GM23338 (cell line): ENCODE measurements at regions not wholly inside any gene's neighbourhood (a gene's known extent, or its start where the extent isn't known, plus 50 kb on each side); places are given as distances from the start of the nearest gene placed in this dataset.

Experiments used
- ATAC-seq: fragments of 200-7000 bp; cut with Tn5 transposase; 3 replicates; pipeline ENCODE4 v1.9.1; 2020
- DNase-seq: peaks from one replicate; pipeline ENCODE4 v3.0.0-alpha.2; 2015; ENCODE audit warnings: low spot score
- H2AFZ ChIP-seq: fragments of 200-600 bp; sonication (generic); 2 replicates; pipeline ENCODE4 v1.8.0; 2016; ENCODE audit warnings: antibody characterized with exemption, mild to moderate bottlenecking, moderate library complexity
- H3F3A ChIP-seq: fragments of 200-600 bp; sonication (generic); replicated peaks from 2 replicates; pipeline ENCODE4 v1.8.0; 2017; ENCODE audit warnings: antibody characterized with exemption, mixed run types, low read depth
- H3K27ac ChIP-seq: fragments of 200-600 bp; sonication (generic); 2 replicates; pipeline ENCODE4 v1.6.1; 2016; ENCODE audit warnings: low read depth
- H3K27me3 ChIP-seq: fragments of 200-600 bp; sonication (generic); 2 replicates; pipeline ENCODE4 v1.8.0; 2016; ENCODE audit warnings: mild to moderate bottlenecking, mixed run types, moderate library complexity; ENCODE audit not compliant: insufficient read depth
- H3K36me3 ChIP-seq: fragments of 200-600 bp; sonication (generic); 2 replicates; pipeline ENCODE4 v1.8.0; 2016; ENCODE audit warnings: mild to moderate bottlenecking; ENCODE audit not compliant: insufficient read depth
- H3K4me1 ChIP-seq: fragments of 200-600 bp; sonication (generic); 2 replicates; pipeline ENCODE4 v1.8.0; 2016; ENCODE audit warnings: mild to moderate bottlenecking, moderate library complexity; ENCODE audit not compliant: insufficient read depth
- H3K4me2 ChIP-seq: fragments of 200-600 bp; sonication (generic); 2 replicates; pipeline ENCODE4 v1.7.1; 2017; ENCODE audit warnings: mixed run types
- H3K4me3 ChIP-seq: fragments of 200-600 bp; sonication (generic); 2 replicates; pipeline ENCODE4 v1.6.1; 2016; ENCODE audit warnings: mixed run types
- H3K79me2 ChIP-seq: fragments of 200-600 bp; sonication (generic); replicated peaks from 2 replicates; pipeline ENCODE4 v1.8.0; 2017; ENCODE audit warnings: mild to moderate bottlenecking; ENCODE audit not compliant: insufficient read depth
- H3K9me2 ChIP-seq: fragments of 200-600 bp; sonication (generic); 2 replicates; pipeline ENCODE4 v1.8.0; 2017; ENCODE audit not compliant: insufficient read depth
- H4K20me1 ChIP-seq: fragments of 200-600 bp; sonication (generic); replicated peaks from 2 replicates; pipeline ENCODE4 v1.8.0; 2017; ENCODE audit warnings: mild to moderate bottlenecking; ENCODE audit not compliant: insufficient read depth
- H3K27ac Mint-ChIP-seq: 2 replicates; pipeline ENCODE4 v1.8.0; 2020; ENCODE audit warnings: inconsistent platforms, mild to moderate bottlenecking, moderate library complexity, mixed read lengths
- H3K27me3 Mint-ChIP-seq: 3 replicates; pipeline ENCODE4 v1.8.0; 2022; ENCODE audit warnings: low read depth, mild to moderate bottlenecking, moderate library complexity, mixed read lengths, inconsistent platforms; ENCODE audit not compliant: insufficient read depth, poor library complexity
- H3K36me3 Mint-ChIP-seq: 3 replicates; pipeline ENCODE4 v1.8.0; 2021; ENCODE audit warnings: low read depth, mild to moderate bottlenecking, inconsistent platforms, moderate library complexity, mixed read lengths
- H3K4me1 Mint-ChIP-seq: 3 replicates; pipeline ENCODE4 v1.8.0; 2020; ENCODE audit warnings: mild to moderate bottlenecking, inconsistent platforms, mixed read lengths
- H3K4me3 Mint-ChIP-seq: 3 replicates; pipeline ENCODE4 v1.8.0; 2021; ENCODE audit warnings: moderate library complexity, mild to moderate bottlenecking, inconsistent platforms, mixed read lengths
- H3K9me3 Mint-ChIP-seq: 3 replicates; pipeline ENCODE4 v1.8.0; 2020; ENCODE audit warnings: moderate library complexity, mild to moderate bottlenecking, inconsistent platforms, mixed read lengths
- CREB1 ChIP-seq: fragments of 250-450 bp; sonication (Bioruptor Pico); IDR thresholded peaks from 2 replicates; pipeline ENCODE4 v1.5.0; 2020; ENCODE audit warnings: low read depth, mild to moderate bottlenecking, moderate library complexity
- CTCF ChIP-seq, 2 experiments: fragments of 200-600 bp in 1 of 2; sonication (generic) in 1 of 2; conservative IDR thresholded peaks; 2 replicates each; pipeline versions ENCODE4 v1.5.1 to v1.6.1; 2016 to 2017; ENCODE audit warnings: antibody characterized with exemption in 2 of 2, low read depth in 2 of 2, mild to moderate bottlenecking in 2 of 2, moderate library complexity in 1 of 2
- EZH2 ChIP-seq: fragments of 200-600 bp; sonication (generic); IDR thresholded peaks from one replicate; pipeline ENCODE4 v1.8.0; 2017; ENCODE audit warnings: antibody characterized with exemption, mild to moderate bottlenecking, low read depth; ENCODE audit not compliant: unreplicated experiment
- EZH2phosphoT487 ChIP-seq: fragments of 200-600 bp; sonication (generic); IDR thresholded peaks from one replicate; pipeline ENCODE4 v1.8.1; 2018; ENCODE audit warnings: antibody characterized with exemption; ENCODE audit not compliant: unreplicated experiment
- STAT1 ChIP-seq: IDR thresholded peaks from one replicate; pipeline ENCODE4 v1.6.1; 2016; ENCODE audit warnings: antibody characterized with exemption; ENCODE audit not compliant: unreplicated experiment
- ZNF331 ChIP-seq: fragments of 250-450 bp; sonication (Bioruptor Pico); IDR thresholded peaks from 2 replicates; pipeline ENCODE4 v1.5.0; 2020; ENCODE audit warnings: low read depth, mild to moderate bottlenecking, moderate library complexity
- ZNF462 ChIP-seq: fragments of 250-450 bp; sonication (Bioruptor Pico); IDR thresholded peaks from 2 replicates; pipeline ENCODE4 v1.5.0; 2020; ENCODE audit warnings: mild to moderate bottlenecking, moderate library complexity

GRCh38 chr6:48541649-48542048 lies 430.7 kb upstream of the PTCHD4 start (continued):
- TF ChIP-seq ZNF462 (CRISPR knock-in tag): no peak
- TF ChIP-seq ZNF331 (CRISPR knock-in tag): no peak

GRCh38 chr6:48535582-48536009 lies 424.6 kb upstream of the PTCHD4 start:
- Histone ChIP-seq H3K9me2 (no peaks in the 10 kb centered on the region), H2AFZ (0 out of 2 replicates have a peak overlapping the region, but pooled peaks have one; percentile 4), H3K36me3 (no peaks in the 10 kb centered on the region), H3K27me3 (no peaks in the 10 kb centered on the region), H3K4me2 (no peak overlapping the region), H3K27ac (no peak overlapping the region), H4K20me1 (no peaks in the 10 kb centered on the region), H3K4me1 (no peaks in the 10 kb centered on the region), H3K4me3 (no peak overlapping the region), H3K79me2 (no peaks in the 10 kb centered on the region), H3F3A (no peaks in the 10 kb centered on the region)
- Mint-ChIP-seq H3K9me3 (no peaks in the 10 kb centered on the region), H3K36me3 (no peaks in the 10 kb centered on the region), H3K27me3 (no peaks in the 10 kb centered on the region), H3K4me3 (no peak overlapping the region), H3K27ac (no peak overlapping the region; the same call in 1 of the 2 replicates), H3K4me1 (peaks cover 4% of the 10 kb centered on the region; the same call in 1 of the 3 replicates)
- ATAC-seq (peak; percentile 87), DNase-seq (peak; percentile 49)
- TF ChIP-seq ZNF462 (CRISPR knock-in tag): no peak
- no peak for TF ChIP-seq EZH2phosphoT487
- TF ChIP-seq ZNF331 (CRISPR knock-in tag): no peak
- no peak for TF ChIP-seq CTCF (conservative IDR thresholded peaks at IDR 0.05; ENCODE audit: low read depth in 2 of 2)
- no peak for TF ChIP-seq CREB1 (CRISPR knock-in tag)
- TF ChIP-seq STAT1: no peak
- no peak for TF ChIP-seq EZH2
